A673 (cell line): ENCODE measurements at regions not wholly inside any gene's neighbourhood (a gene's known extent, or its start where the extent isn't known, plus 50 kb on each side); places are given as distances from the start of the nearest gene placed in this dataset.

Experiments
- BruUV-seq: library from RNA; stranded (reverse); fragments of 400-500 nt; replicated peaks from 2 replicates; lab custom pipeline; 2021; lab: Mats Ljungman, UMichigan
- CTCF ChIA-PET: fragments of 300-600 bp; sonication (Branson Sonifier 250); formaldehyde crosslinking; loops from one replicate; lab custom pipeline; 2022; ENCODE audit warnings: antibody characterized with exemption; lab: Charles Lee
- POLR2A ChIA-PET: fragments of 300-600 bp; sonication (Branson Sonifier 250); formaldehyde crosslinking; loops from one replicate; lab custom pipeline; 2022; ENCODE audit warnings: antibody characterized with exemption; ENCODE audit not compliant: low non-redundant PET; lab: Charles Lee
- DNase-seq: peaks from one replicate; pipeline ENCODE4 v3.0.0-alpha.2; 2015; ENCODE audit warnings: low spot score
- H3K27ac ChIP-seq: fragments of 200-600 bp; sonication (generic); 2 replicates; pipeline ENCODE4 v1.5.1; 2016; ENCODE audit warnings: mixed run types, low read depth, mild to moderate bottlenecking, mixed read lengths, antibody characterized with exemption, low read length; ENCODE audit not compliant: poor library complexity, severe bottlenecking
- H3K27me3 ChIP-seq: fragments of 200-600 bp; sonication (generic); replicated peaks from 2 replicates; pipeline ENCODE4 v1.6.1; 2017; ENCODE audit warnings: mixed run types, low read depth, mild to moderate bottlenecking, mixed read lengths, antibody characterized with exemption, low read length; ENCODE audit not compliant: insufficient read depth, poor library complexity
- H3K36me3 ChIP-seq: fragments of 200-600 bp; sonication (generic); 2 replicates; pipeline ENCODE4 v1.6.1; 2016; ENCODE audit warnings: mixed run types, mild to moderate bottlenecking, mixed read lengths, antibody characterized with exemption, low read length; ENCODE audit not compliant: insufficient read depth, poor library complexity, severe bottlenecking
- H3K4me1 ChIP-seq: fragments of 200-600 bp; sonication (generic); 2 replicates; pipeline ENCODE4 v1.6.1; 2017; ENCODE audit warnings: mixed run types, mild to moderate bottlenecking, mixed read lengths, antibody characterized with exemption, low read length; ENCODE audit not compliant: insufficient read depth, poor library complexity, severe bottlenecking
- H3K4me3 ChIP-seq: fragments of 200-600 bp; sonication (generic); 2 replicates; pipeline ENCODE4 v1.5.1; 2016; ENCODE audit warnings: low read depth, mixed run types, mild to moderate bottlenecking, mixed read lengths, low read length; ENCODE audit not compliant: poor library complexity, severe bottlenecking
- H3K9me3 ChIP-seq: fragments of 200-600 bp; sonication (generic); 2 replicates; pipeline ENCODE4 v1.6.1; 2016; ENCODE audit warnings: mixed run types, low read depth, mild to moderate bottlenecking, mixed read lengths, antibody characterized with exemption, low read length; ENCODE audit not compliant: poor library complexity, severe bottlenecking
- EZH2 ChIP-seq: fragments of 200-600 bp; sonication (generic); IDR thresholded peaks from 2 replicates; pipeline ENCODE4 v1.6.1; 2017; ENCODE audit warnings: borderline replicate concordance, low read depth, mild to moderate bottlenecking, mixed read lengths, antibody characterized with exemption, low read length; ENCODE audit not compliant: poor library complexity, severe bottlenecking
- intact Hi-C: fragments of 100-400 bp; cut with micrococcal nuclease; formaldehyde crosslinking; loops from one replicate; pipeline ENCODE4 v1.10.0; 2022; ENCODE audit not compliant: unreplicated experiment
- TF ChIP-seq, protein P1 (sequence below): fragments of 300-800, 200-600 bp; sonication (generic); conservative IDR thresholded peaks from 2 replicates; pipeline ENCODE4 v1.5.1; 2017; ENCODE audit warnings: low read depth, mild to moderate bottlenecking, antibody characterized with exemption, low read length, moderate library complexity, mixed read lengths

DNA sequence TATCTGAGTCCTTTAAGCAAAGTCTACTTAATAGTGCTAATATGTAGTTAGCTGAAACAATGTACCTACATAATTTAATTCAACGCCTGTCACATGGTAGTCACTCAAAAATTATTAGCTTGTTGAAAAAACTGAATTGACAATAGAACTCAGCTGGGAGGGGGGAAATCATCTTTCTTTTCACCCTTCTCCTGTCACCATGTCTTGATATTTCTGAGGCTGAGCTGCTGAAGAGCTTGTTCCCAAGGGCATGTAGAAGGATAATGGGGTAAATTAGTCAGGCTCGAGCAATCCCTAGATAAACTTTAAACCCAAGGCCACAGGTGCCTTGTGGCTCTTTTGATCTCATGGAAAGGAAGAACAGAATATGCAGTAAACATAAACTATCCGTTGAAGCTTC, 339.6 kb upstream of the LRATD1 start:
- TF ChIP-seq EZH2 = no peak
- TF ChIP-seq, protein P1, sequence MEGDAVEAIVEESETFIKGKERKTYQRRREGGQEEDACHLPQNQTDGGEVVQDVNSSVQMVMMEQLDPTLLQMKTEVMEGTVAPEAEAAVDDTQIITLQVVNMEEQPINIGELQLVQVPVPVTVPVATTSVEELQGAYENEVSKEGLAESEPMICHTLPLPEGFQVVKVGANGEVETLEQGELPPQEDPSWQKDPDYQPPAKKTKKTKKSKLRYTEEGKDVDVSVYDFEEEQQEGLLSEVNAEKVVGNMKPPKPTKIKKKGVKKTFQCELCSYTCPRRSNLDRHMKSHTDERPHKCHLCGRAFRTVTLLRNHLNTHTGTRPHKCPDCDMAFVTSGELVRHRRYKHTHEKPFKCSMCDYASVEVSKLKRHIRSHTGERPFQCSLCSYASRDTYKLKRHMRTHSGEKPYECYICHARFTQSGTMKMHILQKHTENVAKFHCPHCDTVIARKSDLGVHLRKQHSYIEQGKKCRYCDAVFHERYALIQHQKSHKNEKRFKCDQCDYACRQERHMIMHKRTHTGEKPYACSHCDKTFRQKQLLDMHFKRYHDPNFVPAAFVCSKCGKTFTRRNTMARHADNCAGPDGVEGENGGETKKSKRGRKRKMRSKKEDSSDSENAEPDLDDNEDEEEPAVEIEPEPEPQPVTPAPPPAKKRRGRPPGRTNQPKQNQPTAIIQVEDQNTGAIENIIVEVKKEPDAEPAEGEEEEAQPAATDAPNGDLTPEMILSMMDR = no peak
- no TSS peak for BruUV-seq
- CTCF ChIA-PET = no interaction called here

GRCh38 chr2:14297340-14297739, 335.2 kb upstream of the LRATD1 start:
- CTCF ChIA-PET = no interaction called here
- Histone ChIP-seq H3K27ac (no peak overlapping the region), H3K36me3 (no peaks in the 10 kb centered on the region), H3K9me3 (no peaks in the 10 kb centered on the region), H3K4me1 (no peaks in the 10 kb centered on the region), H3K27me3 (peaks cover 19% of the 10 kb centered on the region), H3K4me3 (no peak overlapping the region)
- POLR2A ChIA-PET = no interaction called here
- intact Hi-C loops = no loop called here
- no peak for TF ChIP-seq EZH2
- TF ChIP-seq, protein P1 = no peak
- BruUV-seq = no TSS peak
- DNase-seq = no peak

More for the DNA sequence above, 339.6 kb upstream of the LRATD1 start:
- H3K9me3 ChIP-seq = no peaks in the 10 kb centered on the region
- DNase-seq = no peak
- no peak overlapping the region for H3K4me3 ChIP-seq
- H3K27me3 ChIP-seq = peaks cover 9% of the 10 kb centered on the region
- no peaks in the 10 kb centered on the region for H3K36me3 ChIP-seq
- no peak overlapping the region for H3K27ac ChIP-seq
- H3K4me1 ChIP-seq = no peaks in the 10 kb centered on the region
- intact Hi-C loops = no loop called here
- POLR2A ChIA-PET = no interaction called here

DNA sequence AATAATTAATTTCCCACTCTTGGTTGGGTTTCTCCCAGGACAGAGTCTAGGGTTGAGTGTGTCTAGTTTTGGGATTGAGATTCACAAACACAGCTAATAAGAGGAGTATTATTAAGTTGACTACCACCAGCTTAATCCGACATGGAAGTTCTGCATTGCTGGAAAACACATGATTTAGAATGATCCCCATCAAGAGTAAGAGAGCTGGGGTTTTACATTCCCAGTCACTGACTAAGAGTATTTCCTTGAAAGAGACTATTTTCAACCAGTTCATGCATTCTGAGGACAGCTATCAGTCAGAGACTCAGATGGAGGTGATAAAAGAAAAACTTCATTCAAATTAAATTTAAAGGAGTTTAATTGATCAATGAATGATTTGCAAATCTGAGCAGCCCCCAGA, 334.6 kb upstream of the LRATD1 start:
- BruUV-seq = no TSS peak

More for the DNA sequence above, 334.6 kb upstream of the LRATD1 start:
- intact Hi-C loops = no loop called here
- Histone ChIP-seq H3K27me3 (peaks cover 19% of the 10 kb centered on the region), H3K4me1 (no peaks in the 10 kb centered on the region), H3K27ac (no peak overlapping the region), H3K36me3 (no peaks in the 10 kb centered on the region), H3K9me3 (no peaks in the 10 kb centered on the region), H3K4me3 (no peak overlapping the region)
- DNase-seq = no peak
- CTCF ChIA-PET = no interaction called here
- TF ChIP-seq, protein P1 = no peak
- no peak for TF ChIP-seq EZH2
- POLR2A ChIA-PET = no interaction called here
